ENCODE measurements at regions not wholly inside any gene's neighbourhood (a gene's known extent, or its start where the extent isn't known, plus 50 kb on each side); places are given as distances from the start of the nearest gene placed in this dataset.

DNA sequence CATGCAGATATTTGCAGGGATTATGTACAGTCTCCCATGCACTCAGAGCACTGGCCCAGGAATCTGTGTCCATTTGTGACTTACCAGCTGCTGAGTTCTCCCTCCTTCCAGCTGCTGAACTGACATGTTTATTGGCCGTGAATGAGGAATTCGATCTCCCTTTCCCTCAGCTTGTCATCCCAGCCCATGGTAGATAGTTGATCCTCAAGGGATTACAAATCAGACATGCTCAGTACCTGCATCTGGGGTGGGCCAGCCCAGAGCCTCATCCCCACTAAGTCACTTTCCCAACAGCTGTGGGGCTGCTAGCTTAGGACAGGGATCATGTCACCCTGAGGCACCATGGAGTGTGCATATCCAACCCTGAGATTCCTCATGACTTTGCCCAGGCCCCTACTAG, 1284.9 kb upstream of the LRRTM1 start:
- peaks cover 0 to 3% of the 10 kb centered on the region in 2 donors for H3K9me3 ChIP-seq (ENCODE audit: control insufficient read depth in 1 of 2, low read length in 2 of 2)
- H3K4me1 ChIP-seq (ENCODE audit: control insufficient read depth in 1 of 2, insufficient read depth in 2 of 2, low read length in 2 of 2): no peaks in the 10 kb centered on the region
- H3K36me3 ChIP-seq (ENCODE audit: control insufficient read depth in 1 of 2, insufficient read depth in 2 of 2, low read length in 2 of 2): no peaks in the 10 kb centered on the region
- H3K27ac ChIP-seq (ENCODE audit: low read length): no peak overlapping the region
- H3K4me3 ChIP-seq (ENCODE audit: low read depth in 1 of 2, low read length in 2 of 2): no peak overlapping the region
- H3K27me3 ChIP-seq (ENCODE audit: low read depth, low read length): no peaks in the 10 kb centered on the region

DNA sequence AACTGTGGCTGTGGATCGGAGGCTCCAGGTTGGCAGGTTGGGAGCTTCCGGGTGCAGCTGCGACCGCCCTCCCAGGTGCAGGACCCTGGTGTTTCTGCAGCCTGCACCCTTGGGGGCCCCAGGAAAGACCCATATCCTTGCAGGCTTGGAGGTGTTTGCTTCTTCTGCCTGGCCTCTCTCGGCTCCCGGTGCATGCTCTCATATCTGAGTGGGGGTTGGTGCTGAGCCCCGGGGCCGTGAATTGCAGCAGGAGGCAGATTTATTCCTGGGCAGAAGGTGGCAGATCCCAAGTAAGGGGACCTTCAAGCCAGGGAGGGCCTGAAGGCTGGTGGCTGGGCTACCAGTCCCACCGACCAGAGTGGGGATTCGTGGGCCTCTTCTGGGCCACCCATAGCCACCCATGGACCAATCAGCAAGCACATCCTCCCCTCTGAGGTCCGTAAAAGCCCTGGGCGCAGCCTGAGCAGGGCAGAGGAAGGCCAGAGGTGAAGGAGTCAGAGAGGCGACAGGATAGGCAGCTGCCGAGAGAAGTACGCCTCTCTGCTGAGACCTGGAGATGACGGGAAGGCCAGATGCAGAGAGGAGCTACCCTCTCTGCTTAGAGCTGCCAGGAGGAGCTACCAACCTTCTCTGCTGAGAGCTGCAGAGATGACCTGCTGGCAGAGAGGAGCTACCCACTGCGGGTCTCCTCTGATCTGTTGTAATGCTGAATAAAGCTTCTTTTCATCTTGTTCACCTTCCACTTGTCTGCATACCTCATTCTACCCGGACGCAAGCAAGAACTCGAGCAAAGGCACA, 1279.0 kb upstream of the LRRTM1 start:
- Histone ChIP-seq H3K36me3 (ENCODE audit: control insufficient read depth in 1 of 2, insufficient read depth in 2 of 2, low read length in 2 of 2) (no peaks in the 10 kb centered on the region), H3K4me3 (ENCODE audit: low read depth in 1 of 2, low read length in 2 of 2) (no peak overlapping the region), H3K9me3 (ENCODE audit: control insufficient read depth in 1 of 2, low read length in 2 of 2) (no peaks in the 10 kb centered on the region), H3K27ac (ENCODE audit: low read length) (no peak overlapping the region), H3K27me3 (ENCODE audit: low read depth, low read length) (no peaks in the 10 kb centered on the region), H3K4me1 (ENCODE audit: control insufficient read depth in 1 of 2, insufficient read depth in 2 of 2, low read length in 2 of 2) (no peaks in the 10 kb centered on the region)

DNA sequence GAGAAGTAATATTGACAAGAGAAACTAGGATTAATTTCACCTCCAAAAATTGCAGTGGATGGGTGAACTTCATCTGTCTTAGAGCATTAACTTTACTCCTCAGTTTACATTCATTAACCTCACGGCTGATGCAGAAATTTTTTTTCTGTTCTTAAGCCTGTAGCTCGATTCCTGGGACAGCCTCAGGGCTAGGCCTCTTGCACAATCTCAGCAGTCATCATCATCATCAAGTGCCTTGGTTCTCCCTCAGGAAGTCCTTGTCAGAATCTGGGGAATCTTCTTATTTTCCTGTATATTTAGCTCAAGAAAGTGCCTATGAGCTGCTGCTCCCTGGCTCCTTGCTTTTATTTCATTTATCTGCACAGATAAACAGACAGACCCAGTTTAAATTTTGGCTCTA, 1272.2 kb upstream of the LRRTM1 start:
- Histone ChIP-seq H3K9me3 (ENCODE audit: control insufficient read depth in 1 of 2, low read length in 2 of 2) (no peaks in the 10 kb centered on the region), H3K36me3 (ENCODE audit: control insufficient read depth in 1 of 2, insufficient read depth in 2 of 2, low read length in 2 of 2) (no peaks in the 10 kb centered on the region), H3K27me3 (ENCODE audit: low read depth, low read length) (no peaks in the 10 kb centered on the region), H3K27ac (ENCODE audit: low read length) (no peak overlapping the region), H3K4me1 (ENCODE audit: control insufficient read depth in 1 of 2, insufficient read depth in 2 of 2, low read length in 2 of 2) (no peaks in the 10 kb centered on the region), H3K4me3 (ENCODE audit: low read depth in 1 of 2, low read length in 2 of 2) (no peak overlapping the region)

DNA sequence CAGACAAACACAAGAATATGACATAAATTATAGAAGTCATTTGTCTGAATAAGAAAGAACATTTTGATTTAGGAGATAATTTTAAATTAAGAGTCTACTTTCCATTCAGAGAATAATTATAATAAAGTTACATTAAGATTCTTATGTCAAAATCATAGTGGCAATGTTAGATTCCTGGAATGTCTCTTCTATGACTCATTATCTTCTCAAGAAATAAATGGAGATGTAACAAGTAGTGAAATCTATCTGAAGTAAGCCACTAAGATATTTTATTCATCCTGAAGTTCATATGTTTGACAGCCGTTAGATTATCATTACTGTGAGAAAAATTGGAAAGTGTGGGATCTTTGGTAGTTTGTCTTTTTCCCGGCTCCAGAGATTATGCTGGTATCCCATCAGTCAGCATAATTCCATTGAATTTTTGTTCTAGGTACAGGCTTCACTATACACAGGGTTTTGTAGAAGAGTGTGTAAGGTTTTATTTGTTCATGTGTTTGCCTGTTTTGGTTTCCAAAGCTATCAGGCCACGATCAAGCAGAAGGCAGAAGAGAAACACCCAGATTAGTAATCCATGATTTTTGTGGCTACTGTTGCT, 1246.6 kb upstream of the LRRTM1 start:
- peaks cover 0 to 4% of the 10 kb centered on the region in 2 donors for H3K9me3 ChIP-seq (ENCODE audit: control insufficient read depth in 1 of 2, low read length in 2 of 2)
- no peak overlapping the region for H3K4me3 ChIP-seq (ENCODE audit: low read depth in 1 of 2, low read length in 2 of 2)
- no peaks in the 10 kb centered on the region for H3K4me1 ChIP-seq (ENCODE audit: control insufficient read depth in 1 of 2, insufficient read depth in 2 of 2, low read length in 2 of 2)
- H3K27ac ChIP-seq (ENCODE audit: low read length): no peak overlapping the region
- H3K27me3 ChIP-seq (ENCODE audit: low read depth, low read length): no peaks in the 10 kb centered on the region
- H3K36me3 ChIP-seq (ENCODE audit: control insufficient read depth in 1 of 2, insufficient read depth in 2 of 2, low read length in 2 of 2): no peaks in the 10 kb centered on the region

DNA sequence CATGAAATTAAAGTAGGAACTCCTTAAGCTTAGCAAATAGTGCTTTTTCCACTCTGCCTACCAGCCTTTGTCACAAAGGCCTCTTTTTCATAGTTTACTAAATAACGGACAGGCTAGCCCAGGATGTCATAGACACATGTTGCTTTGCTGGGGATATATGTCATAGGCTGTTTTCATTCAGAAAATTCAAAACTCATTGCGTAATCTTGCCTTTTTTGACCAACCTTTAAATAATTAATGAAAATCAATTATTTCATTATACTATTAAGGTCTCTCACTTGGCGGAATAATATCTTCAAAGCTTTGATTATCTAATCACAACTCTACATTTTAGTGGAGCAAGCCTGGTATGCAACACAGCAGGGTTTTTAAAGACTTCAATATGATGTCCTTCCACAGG, 1245.7 kb upstream of the LRRTM1 start:
- Histone ChIP-seq H3K9me3 (ENCODE audit: control insufficient read depth in 1 of 2, low read length in 2 of 2) (peaks cover 0 to 4% of the 10 kb centered on the region in 2 donors), H3K27ac (ENCODE audit: low read length) (no peak overlapping the region), H3K36me3 (ENCODE audit: control insufficient read depth in 1 of 2, insufficient read depth in 2 of 2, low read length in 2 of 2) (no peaks in the 10 kb centered on the region), H3K4me1 (ENCODE audit: control insufficient read depth in 1 of 2, insufficient read depth in 2 of 2, low read length in 2 of 2) (no peaks in the 10 kb centered on the region), H3K27me3 (ENCODE audit: low read depth, low read length) (no peaks in the 10 kb centered on the region), H3K4me3 (ENCODE audit: low read depth in 1 of 2, low read length in 2 of 2) (no peak overlapping the region)

DNA sequence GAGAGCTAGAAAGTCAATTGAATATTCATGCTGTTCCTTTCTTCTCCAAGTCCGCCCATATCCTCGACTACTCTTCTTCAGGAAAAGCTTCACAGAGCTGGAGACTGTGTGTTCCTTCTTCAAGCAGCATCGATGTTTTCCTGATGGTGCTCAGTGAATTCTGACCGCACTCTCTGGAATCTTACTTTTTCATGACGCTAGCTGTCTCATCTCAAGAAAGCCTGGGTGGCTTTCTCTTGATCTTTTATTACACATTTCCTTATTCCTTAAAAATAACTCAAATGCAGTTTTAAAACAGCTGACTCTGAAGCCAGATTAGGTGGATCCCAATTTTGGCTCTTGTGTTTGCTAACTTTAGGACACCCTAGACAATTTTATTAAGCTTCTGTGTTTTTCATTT, 1245.1 kb upstream of the LRRTM1 start:
- no peaks in the 10 kb centered on the region for H3K4me1 ChIP-seq (ENCODE audit: control insufficient read depth in 1 of 2, insufficient read depth in 2 of 2, low read length in 2 of 2)
- no peak overlapping the region for H3K4me3 ChIP-seq (ENCODE audit: low read depth in 1 of 2, low read length in 2 of 2)
- no peaks in the 10 kb centered on the region for H3K36me3 ChIP-seq (ENCODE audit: control insufficient read depth in 1 of 2, insufficient read depth in 2 of 2, low read length in 2 of 2)
- H3K27me3 ChIP-seq (ENCODE audit: low read depth, low read length): no peaks in the 10 kb centered on the region
- no peak overlapping the region for H3K27ac ChIP-seq (ENCODE audit: low read length)
- H3K9me3 ChIP-seq (ENCODE audit: control insufficient read depth in 1 of 2, low read length in 2 of 2): no peaks in the 10 kb centered on the region

DNA sequence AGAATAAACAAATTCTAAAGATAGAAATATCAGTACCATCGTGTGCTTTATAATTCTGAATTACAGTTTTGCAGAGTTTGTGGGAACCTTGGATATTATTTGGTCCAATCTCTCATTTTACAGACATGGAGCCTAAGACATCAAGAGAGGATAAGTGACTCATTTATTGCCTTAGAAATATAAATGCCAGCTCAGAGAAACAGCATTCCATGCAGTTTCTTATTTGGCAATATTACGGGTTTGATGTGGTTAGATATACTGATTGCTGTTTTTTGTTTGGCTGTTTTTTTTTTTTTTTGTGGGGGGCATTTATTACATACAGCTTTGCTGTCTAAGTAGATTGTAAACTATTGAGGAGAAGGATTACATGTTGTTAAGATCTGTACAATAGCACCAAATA, 1241.1 kb upstream of the LRRTM1 start:
- H3K4me3 ChIP-seq (ENCODE audit: low read depth in 1 of 2, low read length in 2 of 2): no peak overlapping the region
- no peaks in the 10 kb centered on the region for H3K9me3 ChIP-seq (ENCODE audit: control insufficient read depth in 1 of 2, low read length in 2 of 2)
- H3K27me3 ChIP-seq (ENCODE audit: low read depth, low read length): no peaks in the 10 kb centered on the region

DNA sequence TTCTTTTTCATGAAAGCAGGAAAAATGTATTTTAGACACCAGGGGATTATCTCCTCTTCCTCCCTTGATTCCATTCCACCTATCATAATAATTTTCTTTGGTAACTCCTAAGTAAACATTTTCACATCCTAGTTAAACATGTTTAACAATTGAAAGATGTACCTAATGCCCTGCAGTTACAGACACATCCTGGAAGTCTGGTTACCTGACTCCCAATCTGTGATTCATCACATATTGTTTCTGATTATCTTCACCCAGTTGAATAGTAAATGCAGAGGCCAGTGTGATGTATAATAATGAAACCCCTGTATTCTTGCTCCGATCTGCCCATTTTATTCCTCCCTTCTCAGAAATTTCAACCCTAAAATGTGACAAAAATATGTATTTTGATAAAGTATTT, 1237.6 kb upstream of the LRRTM1 start:
- Histone ChIP-seq H3K4me3 (ENCODE audit: low read depth in 1 of 2, low read length in 2 of 2) (no peak overlapping the region), H3K9me3 (ENCODE audit: control insufficient read depth in 1 of 2, low read length in 2 of 2) (no peaks in the 10 kb centered on the region), H3K36me3 (ENCODE audit: control insufficient read depth in 1 of 2, insufficient read depth in 2 of 2, low read length in 2 of 2) (no peaks in the 10 kb centered on the region), H3K4me1 (ENCODE audit: control insufficient read depth in 1 of 2, insufficient read depth in 2 of 2, low read length in 2 of 2) (no peaks in the 10 kb centered on the region), H3K27me3 (ENCODE audit: low read depth, low read length) (no peaks in the 10 kb centered on the region), H3K27ac (ENCODE audit: low read length) (no peak overlapping the region)

More for the DNA sequence above, 1241.1 kb upstream of the LRRTM1 start:
- Histone ChIP-seq H3K4me1 (ENCODE audit: control insufficient read depth in 1 of 2, insufficient read depth in 2 of 2, low read length in 2 of 2) (no peaks in the 10 kb centered on the region), H3K27ac (ENCODE audit: low read length) (no peak overlapping the region), H3K36me3 (ENCODE audit: control insufficient read depth in 1 of 2, insufficient read depth in 2 of 2, low read length in 2 of 2) (no peaks in the 10 kb centered on the region)

DNA sequence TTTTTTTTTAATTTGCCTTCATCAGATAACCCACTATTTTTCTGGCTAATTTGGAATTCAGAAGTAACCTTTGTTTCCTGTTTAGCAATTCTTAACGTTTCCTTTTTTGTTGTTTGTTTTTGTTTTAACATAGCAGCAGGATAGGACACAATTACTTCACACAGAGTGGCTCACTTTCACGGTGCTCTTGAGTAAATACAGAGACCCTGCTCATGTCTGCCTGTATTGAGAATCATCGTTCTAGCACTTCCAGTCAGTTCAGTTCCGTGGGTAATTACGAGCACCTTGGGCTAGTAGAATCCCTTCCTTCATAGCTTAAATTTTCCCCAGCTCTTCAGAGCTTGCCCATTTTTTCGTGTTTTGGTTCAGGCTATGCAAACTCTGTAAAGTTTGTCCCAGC, 1225.4 kb upstream of the LRRTM1 start:
- Histone ChIP-seq H3K4me1 (ENCODE audit: control insufficient read depth in 1 of 2, insufficient read depth in 2 of 2, low read length in 2 of 2) (no peaks in the 10 kb centered on the region), H3K4me3 (ENCODE audit: low read depth in 1 of 2, low read length in 2 of 2) (no peak overlapping the region), H3K9me3 (ENCODE audit: control insufficient read depth in 1 of 2, low read length in 2 of 2) (no peaks in the 10 kb centered on the region), H3K36me3 (ENCODE audit: control insufficient read depth in 1 of 2, insufficient read depth in 2 of 2, low read length in 2 of 2) (no peaks in the 10 kb centered on the region), H3K27ac (ENCODE audit: low read length) (no peak overlapping the region), H3K27me3 (ENCODE audit: low read depth, low read length) (no peaks in the 10 kb centered on the region)

DNA sequence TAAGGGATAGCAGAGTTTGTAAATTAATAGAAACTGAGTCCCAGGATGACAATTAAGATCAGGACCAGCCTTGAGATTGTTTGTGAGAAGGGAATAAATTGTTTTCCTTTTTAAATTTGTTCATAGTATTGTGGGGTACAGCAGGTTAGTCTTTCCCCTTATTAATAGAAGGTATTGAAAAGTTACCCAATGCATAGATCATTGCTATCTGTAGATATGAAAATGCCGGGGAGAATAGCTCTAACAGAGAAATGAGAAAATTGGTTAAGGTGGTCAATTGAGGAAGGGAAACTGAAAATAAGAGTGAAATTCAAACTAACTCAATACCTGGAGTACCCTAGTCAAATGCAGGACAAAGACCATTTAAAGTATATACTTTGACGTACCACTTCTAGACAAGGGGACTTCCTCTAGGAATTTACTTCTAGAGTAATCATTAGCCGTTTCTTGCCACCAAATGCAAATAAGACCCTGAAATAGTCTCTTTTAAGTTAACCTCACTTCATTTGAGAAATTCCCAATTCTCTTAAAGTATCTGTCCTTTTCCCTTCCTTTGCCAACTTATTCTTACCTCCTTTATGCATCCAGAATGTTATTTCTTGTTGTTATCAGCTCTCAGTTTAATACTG, 1224.4 kb upstream of the LRRTM1 start:
- H3K36me3 ChIP-seq (ENCODE audit: control insufficient read depth in 1 of 2, insufficient read depth in 2 of 2, low read length in 2 of 2): no peaks in the 10 kb centered on the region
- no peaks in the 10 kb centered on the region for H3K9me3 ChIP-seq (ENCODE audit: control insufficient read depth in 1 of 2, low read length in 2 of 2)

DNA sequence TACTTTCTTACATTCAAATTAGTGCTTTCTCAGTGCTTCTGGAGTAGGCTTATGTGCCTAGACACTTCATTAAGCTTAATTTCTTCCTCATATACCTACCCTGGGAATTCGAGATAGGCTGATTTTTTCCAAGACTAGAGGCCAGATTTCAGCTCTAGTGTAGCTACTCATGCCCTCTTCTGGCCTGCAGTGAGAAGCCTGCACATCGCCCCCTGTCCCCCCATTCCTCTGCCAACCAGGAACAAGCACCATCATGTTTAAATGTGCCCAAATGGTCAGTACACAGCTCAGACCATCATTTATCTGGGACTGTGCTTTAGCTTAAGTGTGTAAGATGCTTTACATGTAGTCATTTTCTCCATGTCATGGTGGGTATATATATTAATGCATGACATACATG, 1218.8 kb upstream of the LRRTM1 start:
- Histone ChIP-seq H3K4me1 (ENCODE audit: control insufficient read depth in 1 of 2, insufficient read depth in 2 of 2, low read length in 2 of 2) (no peaks in the 10 kb centered on the region), H3K36me3 (ENCODE audit: control insufficient read depth in 1 of 2, insufficient read depth in 2 of 2, low read length in 2 of 2) (no peaks in the 10 kb centered on the region), H3K27me3 (ENCODE audit: low read depth, low read length) (no peaks in the 10 kb centered on the region), H3K27ac (ENCODE audit: low read length) (no peak overlapping the region), H3K9me3 (ENCODE audit: control insufficient read depth in 1 of 2, low read length in 2 of 2) (no peaks in the 10 kb centered on the region), H3K4me3 (ENCODE audit: low read depth in 1 of 2, low read length in 2 of 2) (no peak overlapping the region)

More for the DNA sequence above, 1224.4 kb upstream of the LRRTM1 start:
- Histone ChIP-seq H3K4me3 (ENCODE audit: low read depth in 1 of 2, low read length in 2 of 2) (no peak overlapping the region), H3K27me3 (ENCODE audit: low read depth, low read length) (no peaks in the 10 kb centered on the region), H3K27ac (ENCODE audit: low read length) (no peak overlapping the region), H3K4me1 (ENCODE audit: control insufficient read depth in 1 of 2, insufficient read depth in 2 of 2, low read length in 2 of 2) (no peaks in the 10 kb centered on the region)

Data from muscle layer of duodenum (tissue), 2 donors.